Ascending aorta (tissue), 2 donors: ENCODE measurements at regions not wholly inside any gene's neighbourhood (a gene's known extent, or its start where the extent isn't known, plus 50 kb on each side); places are given as distances from the start of the nearest gene placed in this dataset.

Experiments used
- DNase-seq, 2 donors: peaks; one replicate each; pipeline ENCODE4 v3.0.0-alpha.2; 2019; ENCODE audit warnings: low spot score in 2 of 2
- H3K27ac ChIP-seq, 2 donors: fragments of 200-600 bp; sonication (generic); one replicate each; pipeline ENCODE4 v1.5.1; 2016 to 2017; ENCODE audit warnings: mild to moderate bottlenecking in 1 of 2
- H3K27me3 ChIP-seq: fragments of 200-600 bp; sonication (generic); one replicate; pipeline ENCODE4 v1.5.1; 2017
- H3K36me3 ChIP-seq, 2 donors: fragments of 200-600 bp; sonication (generic); one replicate each; pipeline ENCODE4 v1.5.1; 2016
- H3K4me1 ChIP-seq, 2 donors: fragments of 200-600 bp; sonication (generic); one replicate each; pipeline ENCODE4 v1.5.1; 2016 to 2017; ENCODE audit warnings: mild to moderate bottlenecking in 1 of 2
- H3K4me3 ChIP-seq, 2 donors: fragments of 200-600 bp; sonication (generic); one replicate each; pipeline ENCODE4 v1.5.1; 2016 to 2017; ENCODE audit warnings: mild to moderate bottlenecking in 1 of 2
- H3K9me3 ChIP-seq, 2 donors: fragments of 200-600 bp; sonication (generic); one replicate each; pipeline ENCODE4 v1.5.1; 2016
- intact Hi-C: fragments of 100-400 bp; cut with DNase I; formaldehyde crosslinking; loops from one replicate; pipeline ENCODE4 v1.15.1; 2023
- TF ChIP-seq, protein P1 (sequence below), 3 experiments: fragments of 200-600 bp in 2 of 3; fragments of 450-650 bp in 1 of 3; sonication (generic) in 2 of 3; IDR thresholded peaks; one replicate each; pipeline ENCODE4 v1.5.1; 2016 to 2019; ENCODE audit warnings: antibody characterized with exemption in 3 of 3, mild to moderate bottlenecking in 1 of 3, moderate library complexity in 1 of 3

DNA sequence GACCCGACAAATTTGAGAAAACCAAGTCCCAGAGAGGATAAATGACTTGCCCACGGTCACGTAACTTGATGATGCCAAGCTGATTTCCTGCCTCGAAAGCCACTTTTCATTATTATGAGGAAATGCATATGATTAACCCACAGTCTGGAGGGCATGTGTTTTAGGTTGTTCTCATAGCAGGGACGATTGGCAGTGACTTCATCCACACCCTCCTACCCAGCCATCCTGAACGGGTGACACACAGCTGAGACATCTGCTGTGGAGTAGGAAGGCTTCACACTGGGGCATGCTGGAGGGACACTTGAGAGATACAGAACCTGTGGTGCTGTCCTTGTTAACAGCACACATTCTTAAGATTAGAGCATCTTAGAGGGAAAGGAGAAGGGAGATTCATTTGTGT is 65.4 kb upstream of the WDFY2 start:
- H3K27ac ChIP-seq: no peak overlapping the region
- intact Hi-C loops: no loop called here
- H3K4me1 ChIP-seq: no peaks in the 10 kb centered on the region
- no peak for DNase-seq
- H3K36me3 ChIP-seq: no peaks in the 10 kb centered on the region
- TF ChIP-seq, protein P1, sequence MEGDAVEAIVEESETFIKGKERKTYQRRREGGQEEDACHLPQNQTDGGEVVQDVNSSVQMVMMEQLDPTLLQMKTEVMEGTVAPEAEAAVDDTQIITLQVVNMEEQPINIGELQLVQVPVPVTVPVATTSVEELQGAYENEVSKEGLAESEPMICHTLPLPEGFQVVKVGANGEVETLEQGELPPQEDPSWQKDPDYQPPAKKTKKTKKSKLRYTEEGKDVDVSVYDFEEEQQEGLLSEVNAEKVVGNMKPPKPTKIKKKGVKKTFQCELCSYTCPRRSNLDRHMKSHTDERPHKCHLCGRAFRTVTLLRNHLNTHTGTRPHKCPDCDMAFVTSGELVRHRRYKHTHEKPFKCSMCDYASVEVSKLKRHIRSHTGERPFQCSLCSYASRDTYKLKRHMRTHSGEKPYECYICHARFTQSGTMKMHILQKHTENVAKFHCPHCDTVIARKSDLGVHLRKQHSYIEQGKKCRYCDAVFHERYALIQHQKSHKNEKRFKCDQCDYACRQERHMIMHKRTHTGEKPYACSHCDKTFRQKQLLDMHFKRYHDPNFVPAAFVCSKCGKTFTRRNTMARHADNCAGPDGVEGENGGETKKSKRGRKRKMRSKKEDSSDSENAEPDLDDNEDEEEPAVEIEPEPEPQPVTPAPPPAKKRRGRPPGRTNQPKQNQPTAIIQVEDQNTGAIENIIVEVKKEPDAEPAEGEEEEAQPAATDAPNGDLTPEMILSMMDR (IDR thresholded peaks at IDR 0.05): no peak
- H3K9me3 ChIP-seq: no peaks in the 10 kb centered on the region
- no peak overlapping the region for H3K4me3 ChIP-seq
- H3K27me3 ChIP-seq: no peaks in the 10 kb centered on the region

DNA sequence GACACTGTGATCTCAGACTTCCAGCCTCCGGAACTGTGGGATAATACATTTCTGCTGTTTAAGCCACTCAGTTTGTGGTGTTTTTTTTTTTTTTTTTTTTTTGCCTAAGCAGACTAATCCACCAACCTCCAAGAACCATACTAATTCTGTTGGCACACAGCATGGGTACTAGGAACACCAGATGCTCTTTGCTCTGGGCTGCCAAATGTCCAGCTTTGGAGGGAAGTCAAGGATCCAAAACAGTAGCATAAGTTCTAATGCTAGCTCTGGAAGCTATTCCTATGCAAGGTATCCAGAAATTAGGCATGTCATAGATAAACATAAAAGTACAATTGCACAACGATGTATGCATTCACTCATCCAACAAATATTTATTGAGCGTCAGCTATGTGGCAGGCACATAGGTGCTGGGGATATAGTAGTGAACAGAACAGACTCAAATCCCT is 64.5 kb upstream of the WDFY2 start:
- H3K36me3 ChIP-seq: no peaks in the 10 kb centered on the region
- TF ChIP-seq, protein P1 (IDR thresholded peaks at IDR 0.05): no peak
- no peak overlapping the region for H3K4me3 ChIP-seq
- DNase-seq: no peak
- no peaks in the 10 kb centered on the region for H3K9me3 ChIP-seq
- no peaks in the 10 kb centered on the region for H3K4me1 ChIP-seq
- intact Hi-C loops: no loop called here
- no peak overlapping the region for H3K27ac ChIP-seq
- H3K27me3 ChIP-seq: no peaks in the 10 kb centered on the region

DNA sequence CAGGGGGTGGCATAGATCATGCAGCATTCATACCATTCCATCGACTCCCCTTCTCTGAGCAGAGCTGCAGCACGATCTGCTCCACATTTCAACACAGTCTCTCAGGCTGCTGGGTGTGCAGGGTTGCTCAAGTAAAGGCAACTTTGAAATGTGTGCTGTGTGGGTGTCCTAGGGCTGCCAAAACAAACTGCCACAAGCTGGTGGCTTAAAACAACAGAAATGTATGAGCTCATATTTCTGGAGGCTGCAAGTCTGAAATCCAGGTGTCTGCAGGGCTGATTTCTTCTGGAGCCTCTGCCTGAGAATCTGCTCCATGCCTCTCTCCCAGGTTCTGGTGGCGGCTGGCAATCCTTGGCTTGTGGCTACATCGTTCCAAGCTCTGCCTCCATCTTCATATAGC is 63.7 kb upstream of the WDFY2 start:
- no peaks in the 10 kb centered on the region for H3K27me3 ChIP-seq
- no peak overlapping the region for H3K4me3 ChIP-seq
- H3K27ac ChIP-seq: no peak overlapping the region
- H3K36me3 ChIP-seq: no peaks in the 10 kb centered on the region
- no peaks in the 10 kb centered on the region for H3K4me1 ChIP-seq
- intact Hi-C loops: no loop called here
- TF ChIP-seq, protein P1 (IDR thresholded peaks at IDR 0.05): no peak
- no peak for DNase-seq
- no peaks in the 10 kb centered on the region for H3K9me3 ChIP-seq

- Histone ChIP-seq H3K27ac (no peak overlapping the region), H3K4me1 (no peaks in the 10 kb centered on the region), H3K9me3 (no peaks in the 10 kb centered on the region), H3K4me3 (no peak overlapping the region), H3K27me3 (no peaks in the 10 kb centered on the region), H3K36me3 (no peaks in the 10 kb centered on the region)
- DNase-seq: peak in 1 of 2 donors; percentile 65
- intact Hi-C loops: no loop called here
- TF ChIP-seq, protein P1 (IDR thresholded peaks at IDR 0.05): no peak
Measured at GRCh38 chr13:51523082-51523518, 61.2 kb upstream of the WDFY2 start.

DNA sequence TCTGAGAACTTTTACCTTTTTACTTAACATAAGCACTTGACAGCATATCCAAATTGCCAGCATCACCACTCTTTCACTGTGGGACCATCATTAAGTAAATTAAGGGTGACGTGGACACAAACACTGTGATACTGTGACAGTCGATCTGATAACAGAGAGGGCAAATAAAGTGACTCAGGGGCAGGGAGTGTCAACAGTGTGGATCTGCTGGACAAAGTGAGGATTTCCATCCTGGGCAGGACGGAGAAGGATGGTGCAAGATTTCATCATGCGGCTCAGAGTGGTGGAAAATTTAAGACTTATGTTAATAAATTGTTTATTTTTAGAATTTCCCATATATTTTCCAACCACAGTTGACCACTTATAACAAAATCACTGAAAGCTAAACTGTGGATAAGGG is 60.0 kb upstream of the WDFY2 start:
- H3K27ac ChIP-seq: no peak overlapping the region
- no peaks in the 10 kb centered on the region for H3K36me3 ChIP-seq
- intact Hi-C loops: no loop called here
- no peak overlapping the region for H3K4me3 ChIP-seq
- TF ChIP-seq, protein P1 (IDR thresholded peaks at IDR 0.05): no peak
- H3K27me3 ChIP-seq: no peaks in the 10 kb centered on the region
- no peaks in the 10 kb centered on the region for H3K4me1 ChIP-seq
- no peak for DNase-seq
- H3K9me3 ChIP-seq: no peaks in the 10 kb centered on the region
